ENCODE measurements at regions not wholly inside any gene's neighbourhood (a gene's known extent, or its start where the extent isn't known, plus 50 kb on each side); places are given as distances from the start of the nearest gene placed in this dataset.

DNA sequence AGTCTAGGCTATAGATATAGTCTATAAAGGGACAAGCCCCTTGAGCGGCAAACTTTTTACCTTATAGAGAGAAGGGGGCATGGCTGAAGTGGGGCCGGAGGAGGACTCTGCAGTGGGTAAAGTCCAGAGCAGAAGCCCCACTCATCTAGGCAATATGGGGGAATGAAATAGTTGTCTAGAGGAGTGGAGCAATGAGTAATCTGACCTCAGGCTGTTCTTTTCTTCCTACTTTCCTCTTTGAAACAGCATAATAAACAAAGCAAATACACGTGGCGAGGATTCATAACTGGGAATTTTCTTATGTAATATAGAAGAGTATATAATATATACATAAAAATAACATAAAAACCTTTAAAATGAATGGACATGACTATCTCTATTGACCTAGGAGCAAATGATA is 546.4 kb upstream of the ZNF385D start (continued):
- TF ChIP-seq, protein P1, sequence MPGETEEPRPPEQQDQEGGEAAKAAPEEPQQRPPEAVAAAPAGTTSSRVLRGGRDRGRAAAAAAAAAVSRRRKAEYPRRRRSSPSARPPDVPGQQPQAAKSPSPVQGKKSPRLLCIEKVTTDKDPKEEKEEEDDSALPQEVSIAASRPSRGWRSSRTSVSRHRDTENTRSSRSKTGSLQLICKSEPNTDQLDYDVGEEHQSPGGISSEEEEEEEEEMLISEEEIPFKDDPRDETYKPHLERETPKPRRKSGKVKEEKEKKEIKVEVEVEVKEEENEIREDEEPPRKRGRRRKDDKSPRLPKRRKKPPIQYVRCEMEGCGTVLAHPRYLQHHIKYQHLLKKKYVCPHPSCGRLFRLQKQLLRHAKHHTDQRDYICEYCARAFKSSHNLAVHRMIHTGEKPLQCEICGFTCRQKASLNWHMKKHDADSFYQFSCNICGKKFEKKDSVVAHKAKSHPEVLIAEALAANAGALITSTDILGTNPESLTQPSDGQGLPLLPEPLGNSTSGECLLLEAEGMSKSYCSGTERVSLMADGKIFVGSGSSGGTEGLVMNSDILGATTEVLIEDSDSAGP (CRISPR knock-in tag; IDR thresholded peaks at IDR 0.05), result no peak
- no peak for TF ChIP-seq ZNF354B (CRISPR knock-in tag; IDR thresholded peaks at IDR 0.05)
- TF ChIP-seq, protein P2, sequence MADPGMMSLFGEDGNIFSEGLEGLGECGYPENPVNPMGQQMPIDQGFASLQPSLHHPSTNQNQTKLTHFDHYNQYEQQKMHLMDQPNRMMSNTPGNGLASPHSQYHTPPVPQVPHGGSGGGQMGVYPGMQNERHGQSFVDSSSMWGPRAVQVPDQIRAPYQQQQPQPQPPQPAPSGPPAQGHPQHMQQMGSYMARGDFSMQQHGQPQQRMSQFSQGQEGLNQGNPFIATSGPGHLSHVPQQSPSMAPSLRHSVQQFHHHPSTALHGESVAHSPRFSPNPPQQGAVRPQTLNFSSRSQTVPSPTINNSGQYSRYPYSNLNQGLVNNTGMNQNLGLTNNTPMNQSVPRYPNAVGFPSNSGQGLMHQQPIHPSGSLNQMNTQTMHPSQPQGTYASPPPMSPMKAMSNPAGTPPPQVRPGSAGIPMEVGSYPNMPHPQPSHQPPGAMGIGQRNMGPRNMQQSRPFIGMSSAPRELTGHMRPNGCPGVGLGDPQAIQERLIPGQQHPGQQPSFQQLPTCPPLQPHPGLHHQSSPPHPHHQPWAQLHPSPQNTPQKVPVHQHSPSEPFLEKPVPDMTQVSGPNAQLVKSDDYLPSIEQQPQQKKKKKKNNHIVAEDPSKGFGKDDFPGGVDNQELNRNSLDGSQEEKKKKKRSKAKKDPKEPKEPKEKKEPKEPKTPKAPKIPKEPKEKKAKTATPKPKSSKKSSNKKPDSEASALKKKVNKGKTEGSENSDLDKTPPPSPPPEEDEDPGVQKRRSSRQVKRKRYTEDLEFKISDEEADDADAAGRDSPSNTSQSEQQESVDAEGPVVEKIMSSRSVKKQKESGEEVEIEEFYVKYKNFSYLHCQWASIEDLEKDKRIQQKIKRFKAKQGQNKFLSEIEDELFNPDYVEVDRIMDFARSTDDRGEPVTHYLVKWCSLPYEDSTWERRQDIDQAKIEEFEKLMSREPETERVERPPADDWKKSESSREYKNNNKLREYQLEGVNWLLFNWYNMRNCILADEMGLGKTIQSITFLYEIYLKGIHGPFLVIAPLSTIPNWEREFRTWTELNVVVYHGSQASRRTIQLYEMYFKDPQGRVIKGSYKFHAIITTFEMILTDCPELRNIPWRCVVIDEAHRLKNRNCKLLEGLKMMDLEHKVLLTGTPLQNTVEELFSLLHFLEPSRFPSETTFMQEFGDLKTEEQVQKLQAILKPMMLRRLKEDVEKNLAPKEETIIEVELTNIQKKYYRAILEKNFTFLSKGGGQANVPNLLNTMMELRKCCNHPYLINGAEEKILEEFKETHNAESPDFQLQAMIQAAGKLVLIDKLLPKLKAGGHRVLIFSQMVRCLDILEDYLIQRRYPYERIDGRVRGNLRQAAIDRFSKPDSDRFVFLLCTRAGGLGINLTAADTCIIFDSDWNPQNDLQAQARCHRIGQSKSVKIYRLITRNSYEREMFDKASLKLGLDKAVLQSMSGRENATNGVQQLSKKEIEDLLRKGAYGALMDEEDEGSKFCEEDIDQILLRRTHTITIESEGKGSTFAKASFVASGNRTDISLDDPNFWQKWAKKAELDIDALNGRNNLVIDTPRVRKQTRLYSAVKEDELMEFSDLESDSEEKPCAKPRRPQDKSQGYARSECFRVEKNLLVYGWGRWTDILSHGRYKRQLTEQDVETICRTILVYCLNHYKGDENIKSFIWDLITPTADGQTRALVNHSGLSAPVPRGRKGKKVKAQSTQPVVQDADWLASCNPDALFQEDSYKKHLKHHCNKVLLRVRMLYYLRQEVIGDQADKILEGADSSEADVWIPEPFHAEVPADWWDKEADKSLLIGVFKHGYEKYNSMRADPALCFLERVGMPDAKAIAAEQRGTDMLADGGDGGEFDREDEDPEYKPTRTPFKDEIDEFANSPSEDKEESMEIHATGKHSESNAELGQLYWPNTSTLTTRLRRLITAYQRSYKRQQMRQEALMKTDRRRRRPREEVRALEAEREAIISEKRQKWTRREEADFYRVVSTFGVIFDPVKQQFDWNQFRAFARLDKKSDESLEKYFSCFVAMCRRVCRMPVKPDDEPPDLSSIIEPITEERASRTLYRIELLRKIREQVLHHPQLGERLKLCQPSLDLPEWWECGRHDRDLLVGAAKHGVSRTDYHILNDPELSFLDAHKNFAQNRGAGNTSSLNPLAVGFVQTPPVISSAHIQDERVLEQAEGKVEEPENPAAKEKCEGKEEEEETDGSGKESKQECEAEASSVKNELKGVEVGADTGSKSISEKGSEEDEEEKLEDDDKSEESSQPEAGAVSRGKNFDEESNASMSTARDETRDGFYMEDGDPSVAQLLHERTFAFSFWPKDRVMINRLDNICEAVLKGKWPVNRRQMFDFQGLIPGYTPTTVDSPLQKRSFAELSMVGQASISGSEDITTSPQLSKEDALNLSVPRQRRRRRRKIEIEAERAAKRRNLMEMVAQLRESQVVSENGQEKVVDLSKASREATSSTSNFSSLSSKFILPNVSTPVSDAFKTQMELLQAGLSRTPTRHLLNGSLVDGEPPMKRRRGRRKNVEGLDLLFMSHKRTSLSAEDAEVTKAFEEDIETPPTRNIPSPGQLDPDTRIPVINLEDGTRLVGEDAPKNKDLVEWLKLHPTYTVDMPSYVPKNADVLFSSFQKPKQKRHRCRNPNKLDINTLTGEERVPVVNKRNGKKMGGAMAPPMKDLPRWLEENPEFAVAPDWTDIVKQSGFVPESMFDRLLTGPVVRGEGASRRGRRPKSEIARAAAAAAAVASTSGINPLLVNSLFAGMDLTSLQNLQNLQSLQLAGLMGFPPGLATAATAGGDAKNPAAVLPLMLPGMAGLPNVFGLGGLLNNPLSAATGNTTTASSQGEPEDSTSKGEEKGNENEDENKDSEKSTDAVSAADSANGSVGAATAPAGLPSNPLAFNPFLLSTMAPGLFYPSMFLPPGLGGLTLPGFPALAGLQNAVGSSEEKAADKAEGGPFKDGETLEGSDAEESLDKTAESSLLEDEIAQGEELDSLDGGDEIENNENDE (IDR thresholded peaks at IDR 0.05; ENCODE audit: low read depth, low read length), result no peak
- TF ChIP-seq, protein P3, sequence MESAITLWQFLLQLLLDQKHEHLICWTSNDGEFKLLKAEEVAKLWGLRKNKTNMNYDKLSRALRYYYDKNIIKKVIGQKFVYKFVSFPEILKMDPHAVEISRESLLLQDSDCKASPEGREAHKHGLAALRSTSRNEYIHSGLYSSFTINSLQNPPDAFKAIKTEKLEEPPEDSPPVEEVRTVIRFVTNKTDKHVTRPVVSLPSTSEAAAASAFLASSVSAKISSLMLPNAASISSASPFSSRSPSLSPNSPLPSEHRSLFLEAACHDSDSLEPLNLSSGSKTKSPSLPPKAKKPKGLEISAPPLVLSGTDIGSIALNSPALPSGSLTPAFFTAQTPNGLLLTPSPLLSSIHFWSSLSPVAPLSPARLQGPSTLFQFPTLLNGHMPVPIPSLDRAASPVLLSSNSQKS (CRISPR knock-in tag; IDR thresholded peaks at IDR 0.05), result no peak
- TF ChIP-seq FOXM1 (IDR thresholded peaks at IDR 0.05; ENCODE audit: low read depth), result no peak
- no peak for TF ChIP-seq FOXM1 (CRISPR knock-in tag; IDR thresholded peaks at IDR 0.05; ENCODE audit: low read depth)
- TF ChIP-seq HNRNPL (IDR thresholded peaks at IDR 0.05; ENCODE audit: low read depth, low read length), result no peak
- TF ChIP-seq PCBP1 (IDR thresholded peaks at IDR 0.05; ENCODE audit: low read depth, low read length, poor library complexity, severe bottlenecking), result no peak
- no peak for TF ChIP-seq CBX3 (IDR thresholded peaks at IDR 0.05; ENCODE audit: borderline replicate concordance in 1 of 2, low read length in 2 of 2)
- no peak for TF ChIP-seq ZFP30 (CRISPR knock-in tag; IDR thresholded peaks at IDR 0.05; ENCODE audit: borderline replicate concordance)
- TF ChIP-seq NRF1 (conservative IDR thresholded peaks at IDR 0.05 in 1 of 2, IDR thresholded peaks at IDR 0.05 in 1 of 2), result no peak
